Ovary (tissue), 3 donors: ENCODE measurements at regions not wholly inside any gene's neighbourhood (a gene's known extent, or its start where the extent isn't known, plus 50 kb on each side); places are given as distances from the start of the nearest gene placed in this dataset.
"Not testable (repeated sequence)": the region's sequence is repeated elsewhere in the genome, so short reads cannot be mapped to it uniquely, and the experiment has no call there.

ENCODE experiments used
- CTCF ChIP-seq, 3 donors: fragments of 450-650 bp in 2 of 3; fragments of 200-600 bp in 1 of 3; IDR thresholded peaks; one replicate each; pipeline versions ENCODE4 v1.5.1 to v1.8.0; 2016 to 2022; ENCODE audit warnings: antibody characterized with exemption in 3 of 3, mild to moderate bottlenecking in 1 of 3
- POLR2A ChIP-seq: fragments of 450-650 bp; IDR thresholded peaks from one replicate; pipeline ENCODE4 v1.6.1; 2017; ENCODE audit warnings: antibody characterized with exemption, mild to moderate bottlenecking, moderate library complexity
- donor health status: DM: no; HTN: no; CAD: no.

GRCh38 chr11:126143491-126143890, 68.0 kb downstream of the RPUSD4 start:
- not testable (repeated sequence) for TF ChIP-seq CTCF (IDR thresholded peaks at IDR 0.05); POLR2A
